EH (cell line): ENCODE measurements at regions not wholly inside any gene's neighbourhood (a gene's known extent, or its start where the extent isn't known, plus 50 kb on each side); places are given as distances from the start of the nearest gene placed in this dataset.
"Not testable (repeated sequence)": the region's sequence is repeated elsewhere in the genome, so short reads cannot be mapped to it uniquely, and the experiment has no call there.

ENCODE experiments used
- DNase-seq: peaks from one replicate; pipeline ENCODE4 v3.0.0-alpha.2; 2015; ENCODE audit warnings: low read depth

- no peak for DNase-seq
Observed at GRCh38 chr3:65303431-65303830, 615.6 kb upstream of the ADAMTS9 start.

DNA sequence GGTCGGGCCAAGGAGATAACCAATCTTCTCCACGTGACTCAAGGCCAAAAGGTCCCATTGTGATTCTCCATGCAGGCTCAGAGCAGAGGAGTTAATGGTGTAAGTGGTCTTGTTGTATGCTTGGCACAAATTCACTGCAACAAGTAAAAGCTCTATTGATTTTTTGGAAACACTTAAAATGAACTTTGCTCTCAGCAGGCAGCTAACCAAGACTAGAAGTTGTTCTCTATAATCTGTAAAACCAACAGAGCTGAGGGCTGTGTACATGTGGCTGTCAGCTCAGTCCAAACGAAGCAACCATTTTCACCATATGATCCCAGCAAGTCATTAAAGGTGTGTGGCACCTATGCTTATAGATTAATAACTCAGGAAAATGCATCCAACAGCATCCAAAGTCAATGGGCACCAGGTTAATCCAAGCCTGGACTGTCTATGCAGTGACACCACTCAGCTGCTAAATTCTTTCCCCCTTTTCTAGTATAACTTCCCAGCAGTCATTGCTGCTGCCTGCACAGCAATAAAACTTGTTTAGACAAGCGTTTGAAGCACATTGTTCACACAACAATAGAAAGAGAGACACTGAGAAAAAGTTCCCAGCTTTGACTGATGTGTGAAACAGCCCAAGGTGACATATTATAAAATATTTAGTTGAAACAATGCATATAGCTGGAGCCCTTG is 603.8 kb upstream of the ADAMTS9 start:
- DNase-seq, result no peak

GRCh38 chr3:65288776-65289175 is 601.0 kb upstream of the ADAMTS9 start:
- DNase-seq, result no peak

DNA sequence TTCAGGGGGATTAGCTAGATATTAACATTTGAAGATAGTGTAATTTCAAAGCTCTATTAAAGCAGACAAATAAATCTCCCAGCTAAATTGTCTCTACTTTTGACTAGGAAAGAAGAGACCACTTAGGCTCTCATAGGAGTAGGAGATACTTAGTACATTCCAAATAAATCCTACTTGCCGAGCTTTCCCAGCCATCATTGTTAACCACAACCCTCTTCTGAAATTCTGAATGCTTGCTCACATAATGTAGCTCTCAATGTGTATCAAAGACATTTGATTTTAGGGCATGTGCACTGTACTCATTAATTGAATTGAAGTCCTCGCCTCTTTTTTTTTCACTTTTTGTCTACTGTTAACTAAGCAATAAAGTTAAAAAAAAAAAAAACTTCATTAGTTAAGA is 598.2 kb upstream of the ADAMTS9 start:
- DNase-seq, result no peak

DNA sequence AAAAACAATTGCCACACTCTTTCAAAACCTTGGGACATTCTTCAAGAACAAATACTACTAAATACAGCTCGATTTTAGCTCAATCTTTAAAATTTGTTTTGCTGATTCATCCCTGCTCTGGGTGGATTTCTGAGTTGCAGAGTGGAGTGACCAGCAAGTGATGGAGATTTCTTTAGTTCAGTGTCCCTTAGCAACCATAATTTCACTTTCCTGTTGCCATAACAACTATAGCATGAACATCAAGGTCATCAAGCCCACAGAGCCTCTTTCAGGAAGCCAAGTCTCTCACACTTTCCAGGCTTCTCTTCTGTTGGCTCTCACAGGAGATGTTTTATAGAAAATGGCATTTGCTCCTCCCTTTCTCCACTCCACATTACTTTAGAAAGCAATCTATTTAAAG is 597.2 kb upstream of the ADAMTS9 start:
- DNase-seq, result no peak

DNA sequence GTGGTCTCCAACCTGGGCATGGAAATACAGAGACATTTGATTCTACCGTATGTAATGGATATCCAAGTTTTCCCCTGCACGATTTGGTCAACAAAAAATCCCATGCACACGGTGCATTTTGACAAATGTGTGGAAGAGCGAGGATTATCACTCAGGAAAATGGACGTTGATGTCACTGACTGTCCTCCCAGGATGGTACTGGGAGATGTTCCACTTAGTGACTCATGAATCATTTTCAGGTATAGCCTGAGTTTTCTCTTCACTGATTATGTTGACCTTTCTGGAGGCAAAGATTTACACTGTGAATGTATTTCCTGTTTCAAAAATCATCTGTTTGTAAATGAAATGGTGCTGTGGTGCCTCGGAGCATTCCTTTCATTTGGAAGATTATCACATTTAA is 596.7 kb upstream of the ADAMTS9 start:
- DNase-seq, result no peak

DNA sequence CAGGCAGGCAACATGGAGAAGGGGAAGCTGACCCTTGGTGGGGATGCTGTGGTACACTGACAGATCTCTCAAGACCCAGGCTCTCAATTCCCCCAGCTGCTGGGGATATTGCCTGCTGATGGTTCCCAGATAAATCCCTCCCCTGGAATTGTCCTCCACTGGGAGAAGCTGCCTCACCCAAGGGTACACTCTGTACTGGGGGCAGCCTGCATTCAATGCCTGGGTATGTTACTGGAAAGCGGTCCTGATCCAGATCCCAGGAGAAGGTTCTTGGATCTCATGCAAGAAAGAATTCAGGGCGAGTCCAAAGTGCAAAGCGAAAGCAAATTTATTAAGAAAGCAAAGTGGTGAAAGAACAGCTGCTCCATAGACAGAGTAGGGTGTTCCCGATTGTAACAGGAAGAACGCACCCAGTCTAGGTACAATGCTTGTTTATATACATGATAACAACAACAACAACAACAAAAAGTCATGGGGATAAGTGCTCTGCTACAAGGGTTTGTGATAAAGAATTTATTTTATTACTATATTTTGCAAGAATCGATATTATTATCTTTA is 591.5 kb upstream of the ADAMTS9 start:
- no peak for DNase-seq

GRCh38 chr3:65277798-65278197 is 590.0 kb upstream of the ADAMTS9 start:
- DNase-seq, result no peak

GRCh38 chr3:65276551-65276950 is 588.8 kb upstream of the ADAMTS9 start:
- DNase-seq, result no peak

DNA sequence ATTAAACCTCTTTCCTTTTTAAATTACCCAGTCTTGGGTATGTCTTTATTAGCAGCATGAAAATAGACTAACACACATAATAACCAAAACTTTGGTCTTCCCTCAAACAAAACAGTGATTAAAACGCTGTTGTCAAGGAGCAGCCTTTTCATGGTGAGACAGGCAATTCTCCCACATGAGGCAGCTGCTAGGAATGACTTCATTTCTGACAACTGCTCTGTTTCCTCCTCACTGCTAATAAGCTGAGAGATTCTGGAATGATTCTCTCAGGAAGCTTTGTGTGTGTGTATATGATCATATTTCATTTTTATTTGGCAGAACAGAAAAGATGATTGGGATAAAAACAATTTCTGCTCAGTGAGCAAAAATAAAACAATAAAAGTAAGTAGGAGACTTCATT is 580.6 kb upstream of the ADAMTS9 start:
- DNase-seq, result no peak

- DNase-seq, result no peak
Observed at GRCh38 chr3:65265942-65266590, 578.3 kb upstream of the ADAMTS9 start.

GRCh38 chr3:65265511-65265910 is 577.7 kb upstream of the ADAMTS9 start:
- no peak for DNase-seq

DNA sequence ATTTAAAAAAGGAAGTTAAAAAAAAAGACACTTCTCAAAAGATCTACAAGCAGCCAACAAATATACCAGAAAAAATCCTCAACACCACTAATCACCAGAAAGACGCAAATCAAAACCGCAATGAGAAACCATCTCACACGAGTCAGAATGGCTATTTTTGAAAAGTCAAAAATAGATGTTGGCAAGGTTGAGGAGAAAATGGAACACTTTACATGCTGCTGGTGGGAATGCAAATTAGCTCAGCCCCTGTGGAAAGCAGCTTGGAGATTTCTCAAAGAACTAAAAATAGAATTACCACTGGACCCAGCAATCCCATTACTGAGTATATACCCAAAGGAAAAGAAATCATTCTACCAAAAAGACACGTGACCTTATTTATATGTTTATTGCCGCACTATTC is 574.7 kb upstream of the ADAMTS9 start:
- no peak for DNase-seq

DNA sequence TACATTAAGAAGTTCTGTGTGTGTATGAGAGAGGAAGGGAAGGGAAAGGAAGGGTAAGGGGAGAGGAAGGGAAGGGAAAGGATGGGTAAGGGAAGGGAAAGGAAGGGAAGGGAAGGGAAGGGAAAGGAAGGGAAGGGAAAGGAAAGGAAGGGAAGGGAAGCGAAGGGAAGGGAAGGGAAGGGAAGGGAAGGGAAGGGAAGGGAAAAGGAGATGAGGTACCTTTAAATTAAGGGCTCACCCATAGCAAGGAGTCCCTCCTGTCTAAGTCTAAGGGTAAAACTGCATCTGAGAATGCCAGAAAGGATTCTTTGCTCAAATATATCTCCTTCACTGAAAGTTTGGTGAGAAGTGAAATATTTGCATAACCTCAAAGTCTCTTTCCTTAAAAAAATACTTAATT is 572.1 kb upstream of the ADAMTS9 start:
- no peak for DNase-seq

- DNase-seq, result not testable (repeated sequence)
Observed at GRCh38 chr3:65252914-65253313, 565.1 kb upstream of the ADAMTS9 start.

- no peak for DNase-seq
Observed at GRCh38 chr3:65252266-65252665, 564.5 kb upstream of the ADAMTS9 start.

DNA sequence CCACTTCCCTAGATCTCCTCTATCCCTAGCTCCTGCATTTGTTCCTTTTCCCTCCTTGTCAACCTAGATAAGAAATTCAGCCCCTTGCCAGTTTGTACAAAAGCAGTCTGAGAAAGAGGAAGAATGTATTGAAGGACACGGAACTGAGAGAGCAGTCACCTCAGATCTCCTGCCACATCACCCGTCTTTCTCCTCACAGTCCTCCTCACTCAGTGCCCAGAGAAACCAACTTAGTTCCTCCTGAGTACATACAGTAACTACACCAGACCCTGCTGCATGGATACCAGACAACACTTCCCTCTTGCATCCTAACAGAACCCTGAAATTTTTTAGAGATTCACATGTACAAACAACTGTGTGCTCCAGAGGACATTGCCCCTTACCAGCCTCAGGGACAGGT is 563.6 kb upstream of the ADAMTS9 start:
- DNase-seq, result no peak

DNA sequence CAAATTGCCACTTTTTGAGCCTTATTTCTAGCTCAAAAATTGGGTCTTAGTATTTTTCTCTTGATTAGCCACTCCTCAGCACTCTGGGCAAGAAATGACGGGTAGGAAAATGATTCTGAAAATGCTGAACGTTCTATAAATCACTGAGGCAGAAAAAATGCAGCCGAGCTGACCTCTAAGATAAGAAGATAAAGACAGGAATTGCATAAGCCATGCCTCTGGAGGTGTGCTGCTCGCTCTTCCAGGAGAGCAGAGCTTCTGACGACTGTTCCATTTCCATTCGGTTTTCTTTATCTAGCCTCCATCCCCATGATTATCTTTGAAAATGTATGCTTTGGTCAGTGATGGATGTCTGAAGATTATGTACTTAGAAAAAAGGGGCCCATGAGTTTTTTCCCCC is 558.8 kb upstream of the ADAMTS9 start:
- DNase-seq, result no peak

- peak; percentile 3 for DNase-seq
Observed at GRCh38 chr3:65245133-65246063, 557.6 kb upstream of the ADAMTS9 start.

DNA sequence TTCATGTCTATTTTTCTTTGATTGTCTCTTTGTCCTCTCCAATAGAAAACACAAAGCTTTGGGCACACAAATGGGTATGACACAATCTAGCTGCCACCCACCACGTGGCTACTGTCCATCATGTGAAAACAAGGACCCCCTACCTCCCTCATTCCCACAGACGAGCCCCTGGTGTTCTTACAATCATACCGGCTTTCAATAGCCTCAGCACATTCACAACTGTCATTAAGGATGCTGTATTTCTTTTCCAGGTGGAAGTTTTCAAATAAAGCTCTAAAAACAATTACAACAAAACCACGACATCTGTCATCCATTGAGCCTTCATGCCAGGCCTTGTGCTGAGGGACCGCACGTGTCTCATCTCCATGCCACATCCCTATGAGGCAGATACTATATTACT is 552.6 kb upstream of the ADAMTS9 start:
- no peak for DNase-seq

GRCh38 chr3:65238652-65239051 is 550.9 kb upstream of the ADAMTS9 start:
- no peak for DNase-seq

DNA sequence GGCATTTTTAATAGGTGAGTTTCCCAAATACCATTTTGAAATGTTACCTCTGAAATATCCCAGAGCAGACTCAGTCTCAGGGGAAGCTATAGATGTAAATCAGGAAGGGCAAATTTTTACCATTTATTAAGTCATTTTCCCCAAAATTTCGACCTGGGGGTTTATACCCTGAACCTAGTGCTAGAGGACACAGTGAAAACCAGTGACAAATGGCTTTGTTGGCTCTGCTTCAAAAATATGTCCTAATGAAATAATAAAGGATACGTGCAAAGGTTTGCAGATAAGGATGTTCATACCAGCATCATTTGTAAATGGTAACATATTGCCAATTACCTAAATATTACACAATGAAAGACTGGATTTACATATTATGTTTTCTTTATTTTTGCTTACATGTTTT is 546.7 kb upstream of the ADAMTS9 start:
- no peak for DNase-seq

GRCh38 chr3:65233561-65233960 is 545.8 kb upstream of the ADAMTS9 start:
- DNase-seq, result no peak
